BE2C (cell line): ENCODE measurements at regions not wholly inside any gene's neighbourhood (a gene's known extent, or its start where the extent isn't known, plus 50 kb on each side); places are given as distances from the start of the nearest gene placed in this dataset.
A peak's percentile ranks its signal among the peaks of the same experiment; 100 is the strongest.
"Not testable (repeated sequence)": the region's sequence is repeated elsewhere in the genome, so short reads cannot be mapped to it uniquely, and the experiment has no call there.

Experiments used
- DNase-seq: peaks from one replicate; pipeline ENCODE4 v3.0.0-alpha.2; 2020
- H3K27me3 ChIP-seq: fragments of 250-450 bp; sonication (Bioruptor Pico); 2 replicates; pipeline ENCODE4 v1.5.1; 2020; ENCODE audit warnings: mild to moderate bottlenecking
- H3K36me3 ChIP-seq: fragments of 250-450 bp; sonication (Bioruptor Pico); 2 replicates; pipeline ENCODE4 v1.5.1; 2020; ENCODE audit warnings: mild to moderate bottlenecking
- H3K4me1 ChIP-seq: fragments of 250-450 bp; sonication (Bioruptor Pico); 2 replicates; pipeline ENCODE4 v1.5.1; 2020
- H3K4me3 ChIP-seq: 2 replicates; pipeline ENCODE4 v1.5.1; 2011; ENCODE audit warnings: low read depth, low read length
- H3K9me3 ChIP-seq: fragments of 250-450 bp; sonication (Bioruptor Pico); 2 replicates; pipeline ENCODE4 v1.5.1; 2020
- CTCF ChIP-seq: IDR thresholded peaks from 2 replicates; pipeline ENCODE4 v1.5.1; 2012; ENCODE audit warnings: mild to moderate bottlenecking, low read depth, low read length

GRCh38 chr9:40991741-40992471, 136.6 kb downstream of the FOXD4L6 start:
- peak; percentile 74 for TF ChIP-seq CTCF
- H3K36me3 ChIP-seq, H3K4me1 ChIP-seq, H3K27me3 ChIP-seq, H3K9me3 ChIP-seq: not testable (repeated sequence)
- DNase-seq = peak; percentile 95
- H3K4me3 ChIP-seq = peak overlapping the region; percentile 83

GRCh38 chr9:40991100-40991740, 137.3 kb downstream of the FOXD4L6 start:
- peak overlapping the region; percentile 83 for H3K4me3 ChIP-seq
- not testable (repeated sequence) for H3K36me3 ChIP-seq, H3K27me3 ChIP-seq, H3K9me3 ChIP-seq, DNase-seq, H3K4me1 ChIP-seq

DNA sequence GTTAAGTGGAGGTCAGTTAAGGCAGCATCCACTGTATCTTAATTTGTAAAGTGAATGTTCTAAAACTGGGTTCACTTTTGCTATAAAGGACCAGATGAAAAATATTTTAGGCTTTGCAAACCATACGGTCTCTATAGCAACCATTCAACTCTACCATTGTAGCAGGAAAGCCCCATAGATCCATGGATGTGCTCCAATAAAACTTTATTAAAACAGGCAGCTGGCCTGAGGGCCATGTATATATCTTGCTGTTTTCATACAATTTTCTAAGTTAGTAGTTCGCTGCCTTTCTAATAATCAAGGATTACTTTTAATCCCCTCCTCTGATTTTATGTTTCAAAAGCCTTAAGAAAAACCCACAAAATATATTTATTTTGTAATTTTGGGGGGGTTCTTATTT, 142.1 kb downstream of the FOXD4L6 start:
- H3K4me1 ChIP-seq, H3K36me3 ChIP-seq, DNase-seq, H3K27me3 ChIP-seq, H3K9me3 ChIP-seq, H3K4me3 ChIP-seq: not testable (repeated sequence)

GRCh38 chr9:40975351-40975750, 153.1 kb downstream of the FOXD4L6 start:
- H3K4me1 ChIP-seq, H3K27me3 ChIP-seq, H3K4me3 ChIP-seq, DNase-seq, H3K9me3 ChIP-seq, H3K36me3 ChIP-seq: not testable (repeated sequence)

- H3K9me3 ChIP-seq, H3K4me1 ChIP-seq, DNase-seq, H3K4me3 ChIP-seq, H3K27me3 ChIP-seq, H3K36me3 ChIP-seq: not testable (repeated sequence)
Observed at GRCh38 chr9:40974912-40975311, 153.6 kb downstream of the FOXD4L6 start.

DNA sequence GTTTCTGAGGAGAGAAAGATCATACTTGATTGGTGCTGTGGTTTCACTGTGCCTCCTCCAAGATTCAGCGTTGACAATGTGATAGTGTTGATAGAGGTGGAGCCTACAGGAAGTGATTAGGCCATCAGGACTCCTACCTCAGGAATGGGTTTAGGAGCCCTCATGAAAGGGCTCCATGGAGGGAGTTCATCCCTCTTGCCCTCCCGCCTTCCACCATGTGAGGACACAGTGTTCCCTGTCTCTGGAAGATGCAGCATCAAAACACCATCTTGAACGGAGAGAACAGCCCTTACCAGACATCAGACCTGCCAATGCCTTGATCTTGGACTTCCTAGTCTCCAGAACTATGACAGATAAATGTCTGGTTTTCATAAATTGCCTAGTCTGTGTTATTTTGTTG, 156.7 kb downstream of the FOXD4L6 start:
- H3K4me1 ChIP-seq, H3K27me3 ChIP-seq, H3K36me3 ChIP-seq, H3K9me3 ChIP-seq, DNase-seq, H3K4me3 ChIP-seq: not testable (repeated sequence)

DNA sequence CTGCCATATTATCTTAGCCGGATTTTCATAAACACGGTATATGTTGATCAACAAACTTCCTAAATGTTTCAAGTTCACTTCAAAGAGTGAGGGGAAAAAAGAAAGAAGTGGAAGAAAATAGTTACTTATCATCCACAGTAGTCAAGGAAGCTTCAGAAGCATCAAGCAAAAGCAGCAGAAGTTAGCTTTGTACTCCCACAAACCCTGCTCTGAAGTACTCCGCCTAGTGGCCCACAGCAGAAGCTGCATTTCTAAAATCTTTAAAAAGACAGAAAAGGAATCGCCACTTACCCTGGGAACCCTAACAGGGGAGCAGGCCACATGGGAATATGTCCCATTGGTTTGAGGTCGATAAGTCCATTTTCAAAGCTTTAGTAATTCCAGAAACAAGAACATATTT, 158.1 kb downstream of the FOXD4L6 start:
- TF ChIP-seq CTCF = peak; percentile 16; the same call in 1 of the 2 replicates
- H3K9me3 ChIP-seq, H3K27me3 ChIP-seq, H3K36me3 ChIP-seq, DNase-seq, H3K4me1 ChIP-seq, H3K4me3 ChIP-seq: not testable (repeated sequence)

- H3K9me3 ChIP-seq, H3K4me3 ChIP-seq, H3K36me3 ChIP-seq, H3K4me1 ChIP-seq, DNase-seq, H3K27me3 ChIP-seq: not testable (repeated sequence)
Observed at GRCh38 chr9:40962461-40962860, 166.0 kb downstream of the FOXD4L6 start.

GRCh38 chr9:40951876-40952494, 176.5 kb downstream of the FOXD4L6 start:
- H3K4me3 ChIP-seq, DNase-seq, H3K9me3 ChIP-seq, H3K4me1 ChIP-seq, H3K36me3 ChIP-seq, H3K27me3 ChIP-seq: not testable (repeated sequence)

GRCh38 chr9:40946228-40946627, 182.3 kb downstream of the FOXD4L6 start:
- H3K27me3 ChIP-seq, H3K4me1 ChIP-seq, H3K9me3 ChIP-seq, DNase-seq, H3K4me3 ChIP-seq, H3K36me3 ChIP-seq: not testable (repeated sequence)

DNA sequence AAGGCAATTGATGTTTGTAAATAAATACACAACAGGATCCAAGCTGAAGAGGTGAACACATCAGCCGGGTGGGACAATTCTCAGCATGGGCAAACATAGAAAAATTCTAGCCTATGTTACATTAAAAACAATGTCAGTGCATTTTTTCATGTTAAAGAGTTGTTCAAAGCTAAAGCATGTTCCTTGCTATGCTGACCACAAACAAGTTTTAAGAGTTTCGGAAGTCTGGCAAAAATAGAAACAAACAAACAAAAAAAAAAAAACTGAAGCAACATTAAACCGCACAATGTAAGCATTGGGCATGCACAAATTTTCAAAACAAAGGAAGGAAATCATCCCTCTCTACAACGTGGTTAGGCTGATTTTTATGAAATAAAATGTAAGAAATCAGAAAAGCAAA, 185.8 kb downstream of the FOXD4L6 start:
- H3K4me1 ChIP-seq, H3K4me3 ChIP-seq, H3K9me3 ChIP-seq, H3K27me3 ChIP-seq, DNase-seq, H3K36me3 ChIP-seq: not testable (repeated sequence)

DNA sequence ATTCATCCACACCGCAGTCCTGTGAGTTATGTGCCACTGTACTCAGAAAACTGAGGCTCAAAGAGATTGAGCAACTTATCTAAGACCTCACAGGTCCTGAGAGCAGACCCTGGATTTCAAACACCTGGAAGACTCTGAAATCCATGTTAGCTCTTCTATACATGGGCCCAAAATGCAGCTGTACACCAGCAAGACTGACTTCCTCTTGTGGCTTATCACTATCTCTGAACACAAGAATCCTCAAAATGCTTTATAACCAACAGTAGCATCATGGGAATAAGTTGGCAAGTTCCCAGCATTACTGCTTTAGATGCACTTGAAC, 188.6 kb downstream of the FOXD4L6 start:
- not testable (repeated sequence) for H3K27me3 ChIP-seq, DNase-seq, H3K36me3 ChIP-seq, H3K9me3 ChIP-seq, H3K4me3 ChIP-seq, H3K4me1 ChIP-seq

DNA sequence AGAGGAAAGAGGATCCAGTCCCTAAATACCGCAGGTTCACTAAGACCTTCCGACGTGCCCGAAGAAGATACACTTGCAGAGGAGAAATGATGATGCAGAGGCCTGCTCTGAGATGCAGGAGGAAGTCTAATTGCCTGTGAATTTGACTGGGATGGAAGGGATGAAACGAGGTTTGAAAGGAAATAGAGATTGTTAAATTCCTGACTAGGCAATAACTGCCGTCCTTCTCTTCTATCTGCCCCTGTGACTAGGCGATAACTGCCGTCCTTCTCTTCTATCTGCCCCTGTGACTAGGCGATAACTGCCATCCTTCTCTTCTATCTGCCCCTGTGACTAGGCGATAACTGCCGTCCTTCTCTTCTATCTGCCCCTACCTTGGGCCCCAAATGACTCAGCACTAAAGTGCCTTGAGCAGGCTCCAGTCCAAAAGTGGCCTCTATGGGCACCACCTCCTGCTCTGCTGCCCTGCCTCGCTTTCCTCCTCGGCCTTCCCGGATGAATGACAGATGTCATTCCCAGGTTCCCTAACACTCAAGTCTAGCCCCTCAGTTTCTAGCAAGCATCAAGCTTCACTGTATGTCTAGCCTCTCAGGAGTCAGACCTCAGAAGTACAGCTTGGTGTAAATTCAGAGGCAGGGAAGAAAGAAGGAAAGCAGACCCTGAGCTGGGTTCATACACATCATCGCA, 189.1 kb downstream of the FOXD4L6 start:
- H3K9me3 ChIP-seq, H3K27me3 ChIP-seq, H3K4me1 ChIP-seq, DNase-seq, H3K4me3 ChIP-seq, H3K36me3 ChIP-seq: not testable (repeated sequence)
